ENCODE measurements at regions not wholly inside any gene's neighbourhood (a gene's known extent, or its start where the extent isn't known, plus 50 kb on each side); places are given as distances from the start of the nearest gene placed in this dataset.

DNA sequence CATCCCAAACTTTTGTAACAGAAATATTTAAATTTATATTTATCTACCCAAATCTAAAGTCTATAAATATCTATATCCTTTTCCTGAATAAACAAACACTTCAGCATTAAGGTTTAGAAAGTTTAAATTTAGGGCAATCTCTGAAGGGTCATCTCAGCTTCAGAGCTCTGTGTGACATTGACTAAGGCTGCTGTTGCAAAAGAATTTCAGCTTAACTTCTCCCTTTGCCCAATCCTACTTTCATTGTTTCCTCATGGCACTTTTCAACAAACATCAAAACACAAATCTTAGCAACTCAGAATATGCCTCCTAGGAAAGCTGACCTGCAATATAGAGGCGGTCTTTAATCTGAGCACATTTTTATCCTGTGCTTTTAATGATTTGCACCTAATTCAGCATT, 79.7 kb upstream of the BANK1 start:
- Mint-ChIP-seq H3K4me3 (no peak overlapping the region), H3K36me3 (ENCODE audit: low read depth) (no peaks in the 10 kb centered on the region), H3K4me1 (ENCODE audit: low read depth) (no peaks in the 10 kb centered on the region), H3K27me3 (ENCODE audit: insufficient read depth) (peaks cover 3% of the 10 kb centered on the region), H3K9me3 (peaks cover 8% of the 10 kb centered on the region), H3K27ac (no peak overlapping the region)
- TF ChIP-seq, protein P1, sequence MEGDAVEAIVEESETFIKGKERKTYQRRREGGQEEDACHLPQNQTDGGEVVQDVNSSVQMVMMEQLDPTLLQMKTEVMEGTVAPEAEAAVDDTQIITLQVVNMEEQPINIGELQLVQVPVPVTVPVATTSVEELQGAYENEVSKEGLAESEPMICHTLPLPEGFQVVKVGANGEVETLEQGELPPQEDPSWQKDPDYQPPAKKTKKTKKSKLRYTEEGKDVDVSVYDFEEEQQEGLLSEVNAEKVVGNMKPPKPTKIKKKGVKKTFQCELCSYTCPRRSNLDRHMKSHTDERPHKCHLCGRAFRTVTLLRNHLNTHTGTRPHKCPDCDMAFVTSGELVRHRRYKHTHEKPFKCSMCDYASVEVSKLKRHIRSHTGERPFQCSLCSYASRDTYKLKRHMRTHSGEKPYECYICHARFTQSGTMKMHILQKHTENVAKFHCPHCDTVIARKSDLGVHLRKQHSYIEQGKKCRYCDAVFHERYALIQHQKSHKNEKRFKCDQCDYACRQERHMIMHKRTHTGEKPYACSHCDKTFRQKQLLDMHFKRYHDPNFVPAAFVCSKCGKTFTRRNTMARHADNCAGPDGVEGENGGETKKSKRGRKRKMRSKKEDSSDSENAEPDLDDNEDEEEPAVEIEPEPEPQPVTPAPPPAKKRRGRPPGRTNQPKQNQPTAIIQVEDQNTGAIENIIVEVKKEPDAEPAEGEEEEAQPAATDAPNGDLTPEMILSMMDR (IDR thresholded peaks at IDR 0.05): no peak
- DNase-seq: no peak

DNA sequence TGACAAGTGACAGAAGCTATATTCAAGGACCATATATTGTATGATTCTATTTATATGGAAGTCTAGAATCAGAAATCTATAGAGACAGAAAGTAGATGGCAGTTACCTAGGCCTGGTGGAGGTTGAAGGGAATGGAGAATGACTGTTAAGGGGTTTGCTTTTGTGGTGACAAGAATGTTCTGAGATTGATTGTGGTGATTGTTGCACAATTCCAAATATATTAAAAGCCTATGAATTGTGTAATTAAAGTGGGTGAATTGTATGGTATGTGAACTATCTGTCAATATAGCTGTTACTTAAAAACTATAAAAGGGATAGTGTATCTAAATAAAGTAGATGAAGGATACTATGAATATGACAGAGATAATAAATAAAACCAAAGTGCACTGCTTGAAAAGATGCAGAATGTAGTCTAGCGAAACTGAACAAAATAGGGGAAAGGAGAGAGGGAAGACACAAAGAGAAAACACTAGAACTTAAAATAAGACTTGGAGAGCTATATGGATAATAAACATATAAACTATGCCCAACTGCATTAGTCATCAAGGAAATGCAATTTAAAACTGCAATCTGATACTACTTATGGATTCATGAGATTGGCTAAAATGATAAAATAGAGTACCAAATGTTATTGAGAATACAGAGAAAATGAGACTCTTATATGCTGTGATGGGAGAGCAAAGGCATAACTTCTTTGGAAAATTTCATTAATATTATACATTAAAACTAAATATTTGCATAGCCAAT, 82.1 kb upstream of the BANK1 start:
- Mint-ChIP-seq H3K27ac (no peak overlapping the region), H3K36me3 (ENCODE audit: low read depth) (no peaks in the 10 kb centered on the region), H3K4me3 (no peak overlapping the region), H3K27me3 (ENCODE audit: insufficient read depth) (peaks cover 3% of the 10 kb centered on the region; the same call in 1 of the 2 replicates), H3K9me3 (peaks cover 9% of the 10 kb centered on the region), H3K4me1 (ENCODE audit: low read depth) (no peaks in the 10 kb centered on the region)
- TF ChIP-seq, protein P1 (IDR thresholded peaks at IDR 0.05): no peak
- DNase-seq: no peak

DNA sequence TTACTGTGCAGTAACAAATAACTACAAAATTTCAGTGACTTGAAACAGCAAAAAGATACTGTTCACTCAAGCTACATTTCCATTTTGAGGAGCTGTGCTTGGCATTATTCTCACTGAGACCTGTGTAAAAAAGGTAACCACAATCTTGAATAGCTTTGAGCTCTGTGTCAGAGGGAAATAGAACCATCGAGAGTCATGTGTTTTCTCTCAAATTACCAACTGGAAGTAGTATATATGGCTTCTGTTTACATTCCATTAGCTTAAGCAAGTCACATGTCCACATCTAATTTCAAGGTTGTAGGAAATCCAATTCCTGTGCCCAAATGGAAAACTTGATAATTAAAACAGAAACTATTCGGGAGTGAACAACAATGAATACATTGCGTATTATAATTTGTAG, 82.9 kb upstream of the BANK1 start:
- TF ChIP-seq, protein P1 (IDR thresholded peaks at IDR 0.05): no peak
- DNase-seq: no peak
- Mint-ChIP-seq H3K9me3 (peaks cover 9% of the 10 kb centered on the region), H3K27me3 (ENCODE audit: insufficient read depth) (peaks cover 3% of the 10 kb centered on the region; the same call in 1 of the 2 replicates), H3K27ac (no peak overlapping the region), H3K36me3 (ENCODE audit: low read depth) (no peaks in the 10 kb centered on the region), H3K4me3 (no peak overlapping the region), H3K4me1 (ENCODE audit: low read depth) (no peaks in the 10 kb centered on the region)

DNA sequence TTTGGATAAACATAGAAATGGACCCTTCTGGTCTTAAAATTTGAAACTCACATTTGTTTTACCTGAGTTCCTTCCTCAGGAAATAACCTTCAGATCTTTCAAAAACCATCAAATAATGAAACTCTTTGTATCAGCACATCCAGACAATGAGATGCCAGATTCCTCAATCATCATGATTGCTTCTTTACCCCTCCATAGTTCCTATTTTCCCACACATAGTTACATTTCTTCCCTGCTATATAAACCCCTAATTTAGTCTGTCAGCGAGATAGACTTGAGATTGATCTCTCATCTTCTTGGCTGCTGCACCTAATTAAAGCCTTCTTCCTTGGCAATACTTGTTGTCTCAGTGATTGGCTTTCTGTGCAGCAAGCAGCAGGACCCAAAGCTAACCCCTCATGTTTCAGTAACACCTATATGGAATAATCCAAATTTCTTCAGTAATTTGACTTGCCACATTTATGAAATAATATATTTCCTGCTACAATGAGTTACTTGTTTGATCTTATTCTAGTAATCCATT, 83.9 kb upstream of the BANK1 start:
- no peaks in the 10 kb centered on the region for H3K36me3 Mint-ChIP-seq (ENCODE audit: low read depth)

GRCh38 chr4:101701551-101701950, 89.0 kb upstream of the BANK1 start:
- Mint-ChIP-seq H3K27ac (no peak overlapping the region), H3K9me3 (peaks cover 6% of the 10 kb centered on the region), H3K4me1 (ENCODE audit: low read depth) (no peaks in the 10 kb centered on the region), H3K4me3 (no peak overlapping the region), H3K36me3 (ENCODE audit: low read depth) (no peaks in the 10 kb centered on the region), H3K27me3 (ENCODE audit: insufficient read depth) (no peaks in the 10 kb centered on the region)
- TF ChIP-seq, protein P1 (IDR thresholded peaks at IDR 0.05): no peak
- no peak for DNase-seq

More for the DNA sequence above, 83.9 kb upstream of the BANK1 start:
- H3K27me3 Mint-ChIP-seq (ENCODE audit: insufficient read depth): peaks cover 3% of the 10 kb centered on the region; the same call in 1 of the 2 replicates
- H3K9me3 Mint-ChIP-seq: peaks cover 9% of the 10 kb centered on the region
- H3K4me3 Mint-ChIP-seq: no peak overlapping the region
- no peak for DNase-seq
- H3K27ac Mint-ChIP-seq: no peak overlapping the region
- no peaks in the 10 kb centered on the region for H3K4me1 Mint-ChIP-seq (ENCODE audit: low read depth)
- TF ChIP-seq, protein P1 (IDR thresholded peaks at IDR 0.05): no peak

All from HFFc6 (cell line).